PC-3 (cell line): ENCODE measurements at regions not wholly inside any gene's neighbourhood (a gene's known extent, or its start where the extent isn't known, plus 50 kb on each side); places are given as distances from the start of the nearest gene placed in this dataset.

ENCODE experiments used
- ATAC-seq: fragments of 200-7000 bp; cut with Tn5 transposase; 2 replicates; pipeline ENCODE4 v1.9.1; 2020; ENCODE audit warnings: mild to moderate bottlenecking, moderate library complexity
- BruUV-seq: library from RNA; stranded (reverse); fragments of 400-500 nt; replicated peaks from 2 replicates; lab custom pipeline; 2021; lab: Mats Ljungman, UMichigan
- CTCF ChIA-PET: fragments of 300-600 bp; sonication (Branson Sonifier 250); formaldehyde crosslinking; loops from one replicate; lab custom pipeline; 2022; ENCODE audit warnings: antibody characterized with exemption; lab: Charles Lee
- POLR2A ChIA-PET: fragments of 300-600 bp; sonication (Branson Sonifier 250); formaldehyde crosslinking; loops from one replicate; lab custom pipeline; 2022; ENCODE audit warnings: antibody characterized with exemption; ENCODE audit not compliant: unreplicated experiment; lab: Charles Lee
- DNase-seq: peaks from one replicate; pipeline ENCODE4 v3.0.0-alpha.2; 2015
- H2AFZ ChIP-seq: fragments of 300-600 bp; sonication (generic); 2 replicates; pipeline ENCODE4 v1.6.0; 2016; ENCODE audit warnings: antibody characterized with exemption, low read length
- H3F3A ChIP-seq: fragments of 300-600 bp; sonication (generic); one replicate; pipeline ENCODE4 v1.6.0; 2017; ENCODE audit warnings: antibody characterized with exemption, low read length, control low read depth, mild to moderate bottlenecking; ENCODE audit not compliant: unreplicated experiment
- H3K27ac ChIP-seq: fragments of 300-600 bp; sonication (generic); 2 replicates; pipeline ENCODE4 v1.5.1; 2016; ENCODE audit warnings: mild to moderate bottlenecking, low read length
- H3K27me3 ChIP-seq: fragments of 300-600 bp; sonication (generic); 2 replicates; pipeline ENCODE4 v1.6.1; 2016; ENCODE audit warnings: low read length, mixed read lengths
- H3K36me3 ChIP-seq: fragments of 300-600 bp; sonication (generic); 2 replicates; pipeline ENCODE4 v1.6.1; 2016; ENCODE audit warnings: low read depth, mixed run types, low read length, mixed read lengths
- H3K4me1 ChIP-seq: fragments of 300-600 bp; sonication (generic); 2 replicates; pipeline ENCODE4 v1.5.1; 2016; ENCODE audit warnings: low read length; ENCODE audit not compliant: insufficient read depth
- H3K4me2 ChIP-seq: fragments of 300-600 bp; sonication (generic); 2 replicates; pipeline ENCODE4 v1.6.0; 2016; ENCODE audit warnings: low read length
- H3K4me3 ChIP-seq: fragments of 300-600 bp; sonication (generic); 2 replicates; pipeline ENCODE4 v1.5.1; 2016; ENCODE audit warnings: mild to moderate bottlenecking, low read length, mixed read lengths
- H3K79me2 ChIP-seq: fragments of 300-600 bp; sonication (generic); 2 replicates; pipeline ENCODE4 v1.6.1; 2017; ENCODE audit warnings: low read length, mixed read lengths
- H3K9ac ChIP-seq: fragments of 300-600 bp; sonication (generic); 2 replicates; pipeline ENCODE4 v1.6.0; 2016; ENCODE audit warnings: mild to moderate bottlenecking, low read length
- H3K9me2 ChIP-seq: fragments of 300-600 bp; sonication (generic); replicated peaks from 2 replicates; pipeline ENCODE4 v1.6.1; 2016; ENCODE audit warnings: mixed run types, low read length, mixed read lengths
- H3K9me3 ChIP-seq: fragments of 300-600 bp; sonication (generic); 2 replicates; pipeline ENCODE4 v1.6.1; 2016; ENCODE audit warnings: low read length, mixed read lengths
- H4K20me1 ChIP-seq: fragments of 300-600 bp; sonication (generic); 2 replicates; pipeline ENCODE4 v1.6.1; 2016; ENCODE audit warnings: low read length, mixed read lengths
- CTCF ChIP-seq: fragments of 300-600 bp; sonication (generic); conservative IDR thresholded peaks from 2 replicates; pipeline ENCODE4 v1.5.1; 2017; ENCODE audit warnings: antibody characterized with exemption, low read depth, mild to moderate bottlenecking, low read length
- EZH2 ChIP-seq: fragments of 300-600 bp; sonication (generic); IDR thresholded peaks from one replicate; pipeline ENCODE4 v1.6.1; 2017; ENCODE audit warnings: antibody characterized with exemption, mild to moderate bottlenecking, low read length; ENCODE audit not compliant: unreplicated experiment
- EZH2phosphoT487 ChIP-seq: fragments of 300-600 bp; sonication (generic); IDR thresholded peaks from 2 replicates; pipeline ENCODE4 v1.6.1; 2018; ENCODE audit warnings: mild to moderate bottlenecking, antibody characterized with exemption, low read length, borderline replicate concordance
- intact Hi-C: fragments of 100-400 bp; cut with micrococcal nuclease; formaldehyde crosslinking; loops from 2 replicates; pipeline ENCODE4 v1.9.0; 2023

GRCh38 chr7:37590824-37591223, 92.7 kb upstream of the GPR141 start:
- DNase-seq (no peak), ATAC-seq (no peak)
- Histone ChIP-seq H4K20me1 (no peaks in the 10 kb centered on the region), H3K27ac (no peak overlapping the region), H3K4me2 (no peak overlapping the region), H3K36me3 (no peaks in the 10 kb centered on the region), H3K9me2 (no peaks in the 10 kb centered on the region), H3K4me1 (no peaks in the 10 kb centered on the region), H3K27me3 (no peaks in the 10 kb centered on the region), H3F3A (no peaks in the 10 kb centered on the region), H3K79me2 (no peaks in the 10 kb centered on the region), H3K9me3 (no peaks in the 10 kb centered on the region), H2AFZ (no peak overlapping the region), H3K9ac (no peak overlapping the region), H3K4me3 (no peak overlapping the region)
- POLR2A ChIA-PET: no interaction called here
- CTCF ChIA-PET: no interaction called here
- intact Hi-C loops: no loop called here
- no TSS peak for BruUV-seq
- no peak for TF ChIP-seq EZH2phosphoT487
- no peak for TF ChIP-seq CTCF
- TF ChIP-seq EZH2: no peak

- H3F3A ChIP-seq: no peaks in the 10 kb centered on the region
- no peak overlapping the region for H3K27ac ChIP-seq
- no TSS peak for BruUV-seq
- TF ChIP-seq CTCF (no peak), EZH2 (no peak), EZH2phosphoT487 (no peak)
- intact Hi-C loops: no loop called here
- ChIA-PET POLR2A (no interaction called here), CTCF (no interaction called here)
- H3K4me2 ChIP-seq: no peak overlapping the region
- H3K4me3 ChIP-seq: no peak overlapping the region
- no peaks in the 10 kb centered on the region for H3K9me2 ChIP-seq
- H3K9ac ChIP-seq: no peak overlapping the region
- H3K9me3 ChIP-seq: no peaks in the 10 kb centered on the region
- no peak for DNase-seq
- no peaks in the 10 kb centered on the region for H4K20me1 ChIP-seq
- no peaks in the 10 kb centered on the region for H3K79me2 ChIP-seq
- ATAC-seq: no peak
- H3K4me1 ChIP-seq: no peaks in the 10 kb centered on the region
- H3K27me3 ChIP-seq: no peaks in the 10 kb centered on the region
- H2AFZ ChIP-seq: no peak overlapping the region
- no peaks in the 10 kb centered on the region for H3K36me3 ChIP-seq
Measured at GRCh38 chr7:37592366-37592765, 91.2 kb upstream of the GPR141 start.

- H3K9me3 ChIP-seq: no peaks in the 10 kb centered on the region
Measured at GRCh38 chr7:37594602-37595001, 89.0 kb upstream of the GPR141 start.

More at GRCh38 chr7:37594602-37595001, 89.0 kb upstream of the GPR141 start:
- ATAC-seq (no peak), DNase-seq (no peak)
- no peaks in the 10 kb centered on the region for H3K27me3 ChIP-seq
- H3K36me3 ChIP-seq: no peaks in the 10 kb centered on the region
- no peaks in the 10 kb centered on the region for H3F3A ChIP-seq
- no peak overlapping the region for H2AFZ ChIP-seq
- CTCF ChIA-PET: no interaction called here
- H3K79me2 ChIP-seq: no peaks in the 10 kb centered on the region
- no peaks in the 10 kb centered on the region for H3K4me1 ChIP-seq
- intact Hi-C loops: no loop called here
- no peak overlapping the region for H3K4me2 ChIP-seq
- no peaks in the 10 kb centered on the region for H4K20me1 ChIP-seq
- no peak overlapping the region for H3K9ac ChIP-seq
- TF ChIP-seq EZH2phosphoT487 (no peak), EZH2 (no peak), CTCF (no peak)
- H3K27ac ChIP-seq: no peak overlapping the region
- no peaks in the 10 kb centered on the region for H3K9me2 ChIP-seq
- POLR2A ChIA-PET: no interaction called here
- H3K4me3 ChIP-seq: no peak overlapping the region
- no TSS peak for BruUV-seq
